IPS DF 19.7 (cell line): ENCODE measurements at regions not wholly inside any gene's neighbourhood (a gene's known extent, or its start where the extent isn't known, plus 50 kb on each side); places are given as distances from the start of the nearest gene placed in this dataset.
"Not testable (repeated sequence)": the region's sequence is repeated elsewhere in the genome, so short reads cannot be mapped to it uniquely, and the experiment has no call there.

Experiments used
- DNase-seq: peaks from one replicate; pipeline ENCODE4 v3.0.0-alpha.2; 2013; ENCODE audit warnings: low read depth, low spot score

DNA sequence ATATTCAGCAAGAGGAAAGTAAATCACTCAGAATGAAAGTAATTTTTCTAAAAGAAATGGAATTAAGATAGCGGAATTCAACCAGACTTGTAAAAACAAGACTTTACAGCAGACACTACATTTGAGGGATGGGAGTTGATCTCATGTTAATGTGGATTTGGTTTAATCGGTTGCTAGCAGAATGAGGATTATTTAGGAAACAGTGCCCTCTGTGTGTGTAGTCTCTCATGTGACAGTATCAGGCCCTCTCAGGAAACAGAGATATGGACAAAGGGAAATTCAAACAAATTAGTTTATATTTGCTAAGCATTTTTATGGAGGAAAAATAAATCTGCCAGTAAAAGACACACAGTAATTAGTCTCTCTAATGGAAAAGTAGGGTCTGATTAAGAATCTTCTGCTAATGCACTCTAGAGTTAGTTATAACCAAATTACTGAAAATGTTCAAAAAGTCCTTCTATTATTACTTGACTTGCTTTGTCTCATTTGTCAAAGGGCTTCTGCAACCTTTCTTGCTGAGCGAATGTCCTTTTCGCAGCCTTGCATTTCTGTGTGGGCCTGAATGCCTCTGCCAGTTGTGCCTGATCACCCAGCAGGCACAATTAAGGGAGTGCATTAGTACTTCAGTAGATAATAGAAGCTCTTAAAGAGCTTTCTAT, 1282.3 kb upstream of the TENM3 start:
- DNase-seq: no peak

DNA sequence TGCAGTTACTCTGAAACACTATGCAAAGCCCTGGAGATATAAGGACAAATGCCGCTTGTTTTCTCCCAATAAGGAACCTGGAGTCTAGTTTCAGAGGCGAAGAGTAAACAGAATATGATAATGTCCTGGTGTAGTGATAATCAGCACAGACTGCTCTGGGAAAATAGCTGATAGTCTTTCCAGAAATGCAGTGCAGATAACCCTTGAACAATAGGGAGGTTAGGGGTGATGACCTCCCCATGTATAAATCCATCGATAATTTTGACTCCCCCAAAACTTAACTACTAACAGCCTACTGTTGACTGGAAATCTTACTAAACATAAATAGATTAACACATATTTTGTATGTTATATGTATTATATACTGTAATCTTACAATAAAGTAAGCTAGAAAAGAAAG, 1280.9 kb upstream of the TENM3 start:
- no peak for DNase-seq

DNA sequence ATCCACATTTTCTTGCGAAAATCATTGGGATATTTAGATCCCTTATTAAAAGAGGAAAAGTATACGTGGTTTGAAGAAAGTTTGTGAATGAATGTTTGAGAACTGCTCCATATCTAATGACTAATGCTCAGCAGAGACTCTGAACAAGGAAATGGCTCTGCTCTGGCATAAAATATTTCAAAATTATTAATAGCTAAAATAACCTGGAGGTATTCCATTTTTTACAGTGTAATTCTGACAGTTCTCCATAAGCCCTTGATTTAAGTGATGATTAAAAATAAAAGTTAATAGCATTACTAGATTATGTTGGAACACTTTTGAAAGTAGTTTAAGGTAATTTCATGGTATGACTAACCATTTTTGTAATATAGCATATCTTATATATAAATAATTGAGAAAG, 1276.9 kb upstream of the TENM3 start:
- no peak for DNase-seq

DNA sequence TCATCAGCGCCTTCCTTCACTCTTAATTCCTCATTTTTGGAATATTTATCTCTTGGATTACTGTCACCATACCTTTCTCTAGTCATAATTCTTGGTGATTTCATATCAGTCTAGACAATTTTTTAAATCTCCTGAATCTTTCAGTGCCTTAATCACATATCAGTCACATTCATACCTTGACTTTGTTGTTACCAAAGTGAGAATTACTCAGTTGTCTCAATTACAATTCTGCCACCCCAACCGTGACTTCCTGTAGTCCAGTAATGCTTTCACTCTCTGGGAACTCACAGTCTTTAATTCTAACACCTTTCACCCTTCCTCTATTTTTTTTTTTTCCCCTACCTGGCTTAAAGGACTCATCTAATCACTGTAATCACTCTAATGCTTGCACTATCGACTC, 1275.3 kb upstream of the TENM3 start:
- DNase-seq: no peak

DNA sequence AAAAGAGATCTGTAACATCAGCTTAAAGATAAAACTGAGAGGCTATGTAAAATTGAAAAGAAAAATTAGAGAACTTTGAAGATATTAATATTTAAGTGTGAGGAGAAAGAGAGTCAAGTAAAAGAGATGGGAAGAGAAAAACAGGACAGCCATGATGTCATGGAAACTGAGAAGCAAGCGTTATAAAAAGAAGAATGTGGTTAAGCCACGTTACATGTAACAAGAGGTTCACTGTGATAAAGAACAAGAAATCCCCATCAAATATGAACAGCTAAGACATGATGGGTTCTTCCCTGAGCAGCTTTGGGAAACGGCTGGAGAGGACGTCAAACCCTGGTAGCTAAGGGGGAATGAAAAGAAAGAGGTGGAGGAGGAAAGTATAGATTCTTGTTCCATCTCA, 1269.3 kb upstream of the TENM3 start:
- DNase-seq: no peak

DNA sequence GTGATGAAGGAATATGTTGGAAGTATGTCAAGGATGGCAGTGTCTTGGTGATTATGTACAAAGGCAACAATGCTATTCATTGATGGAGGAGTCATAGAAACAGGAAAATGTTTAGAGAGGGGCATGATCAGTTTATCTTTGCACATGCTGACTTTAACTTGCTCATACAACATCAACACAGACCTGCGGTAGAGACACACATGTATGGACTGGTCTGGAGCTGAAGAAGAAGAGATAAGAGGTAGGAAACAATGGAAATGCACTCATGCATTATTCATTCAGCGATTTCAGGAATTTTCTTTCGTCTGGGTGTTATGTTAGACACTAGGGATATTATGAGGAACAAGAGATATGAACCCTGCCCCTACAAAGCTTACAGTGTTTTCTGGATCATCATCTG, 1252.3 kb upstream of the TENM3 start:
- no peak for DNase-seq

DNA sequence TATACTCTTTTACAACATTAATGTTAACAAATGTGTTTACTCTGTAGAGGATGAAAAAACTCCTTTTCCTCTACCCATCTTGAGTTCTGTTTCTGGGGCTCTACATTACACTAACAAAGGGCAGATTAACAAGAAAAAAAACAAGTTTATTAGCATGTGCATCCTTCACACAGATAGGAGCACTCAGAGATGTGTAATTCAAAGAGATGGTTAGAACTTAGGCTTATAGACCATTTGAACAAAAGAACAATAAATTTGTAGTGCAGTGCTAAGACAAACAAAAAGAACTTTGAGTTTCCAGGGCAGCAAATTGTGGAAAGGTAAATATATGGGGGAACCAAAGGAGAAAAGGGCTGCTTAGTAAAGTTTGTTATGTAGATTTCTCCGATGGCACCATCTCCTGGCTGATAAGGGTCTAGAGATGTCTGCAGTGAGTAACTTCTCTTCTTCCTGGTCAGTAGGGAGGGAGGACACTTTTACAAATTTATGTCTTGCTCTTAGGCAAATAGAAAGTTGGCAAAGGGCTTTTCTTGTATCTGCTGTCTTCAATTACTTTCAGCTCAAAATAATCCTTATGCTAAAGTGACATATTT, 1249.9 kb upstream of the TENM3 start:
- DNase-seq: no peak

DNA sequence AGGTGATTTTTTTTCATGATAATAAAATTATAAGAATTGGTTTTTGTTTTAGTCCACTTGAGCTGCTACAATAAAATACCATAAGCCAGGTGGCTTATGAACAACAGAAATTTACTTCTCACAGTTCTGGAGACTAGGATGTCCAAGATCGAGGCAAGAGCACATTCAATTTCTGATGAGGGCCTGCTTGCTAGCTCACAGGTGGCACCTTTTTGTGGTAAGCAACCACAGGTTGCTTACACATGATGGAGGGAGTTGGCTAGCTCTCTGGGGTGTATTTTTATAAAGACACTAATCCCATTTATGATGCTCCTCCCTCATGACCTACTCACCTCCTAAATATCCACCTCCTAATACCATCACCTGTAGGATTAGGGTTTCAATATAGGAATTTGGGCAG, 1248.5 kb upstream of the TENM3 start:
- DNase-seq: no peak

DNA sequence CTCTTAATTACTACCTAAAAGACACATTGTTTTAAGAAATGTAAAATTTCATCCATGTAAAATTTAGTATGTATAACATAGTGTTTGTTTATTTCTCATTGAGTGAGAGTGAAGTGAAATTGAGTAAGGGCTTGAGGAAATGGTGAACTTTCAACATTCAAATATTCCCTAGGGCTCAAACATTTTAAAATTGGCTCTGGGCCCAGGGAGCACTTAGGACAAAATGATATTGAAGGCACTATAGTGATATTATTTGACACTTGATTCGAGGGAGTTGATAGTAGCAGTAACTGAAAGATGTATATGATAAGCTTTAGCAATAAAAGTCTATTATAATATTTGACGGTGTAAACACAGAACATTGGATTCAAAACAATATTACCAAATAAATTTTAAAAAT, 1244.0 kb upstream of the TENM3 start:
- no peak for DNase-seq

DNA sequence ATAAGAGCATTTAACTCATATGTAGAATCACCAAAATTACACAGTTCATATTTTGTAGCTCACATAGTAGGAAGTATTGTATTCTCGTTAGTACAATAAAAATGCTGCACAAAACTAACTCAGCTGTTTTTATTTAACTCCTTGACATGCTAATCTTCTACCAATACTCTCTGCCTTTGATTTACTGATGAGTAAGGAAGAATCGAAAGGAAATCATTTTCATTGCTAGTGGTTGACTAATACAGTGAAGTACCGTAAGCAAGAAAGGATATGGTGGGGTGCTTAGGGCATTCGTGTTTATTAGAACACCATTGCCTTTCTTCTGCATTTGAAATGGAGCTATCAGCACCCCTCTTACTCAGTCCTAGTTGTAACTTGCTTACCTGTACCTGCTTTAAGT, 1239.1 kb upstream of the TENM3 start:
- DNase-seq: no peak

DNA sequence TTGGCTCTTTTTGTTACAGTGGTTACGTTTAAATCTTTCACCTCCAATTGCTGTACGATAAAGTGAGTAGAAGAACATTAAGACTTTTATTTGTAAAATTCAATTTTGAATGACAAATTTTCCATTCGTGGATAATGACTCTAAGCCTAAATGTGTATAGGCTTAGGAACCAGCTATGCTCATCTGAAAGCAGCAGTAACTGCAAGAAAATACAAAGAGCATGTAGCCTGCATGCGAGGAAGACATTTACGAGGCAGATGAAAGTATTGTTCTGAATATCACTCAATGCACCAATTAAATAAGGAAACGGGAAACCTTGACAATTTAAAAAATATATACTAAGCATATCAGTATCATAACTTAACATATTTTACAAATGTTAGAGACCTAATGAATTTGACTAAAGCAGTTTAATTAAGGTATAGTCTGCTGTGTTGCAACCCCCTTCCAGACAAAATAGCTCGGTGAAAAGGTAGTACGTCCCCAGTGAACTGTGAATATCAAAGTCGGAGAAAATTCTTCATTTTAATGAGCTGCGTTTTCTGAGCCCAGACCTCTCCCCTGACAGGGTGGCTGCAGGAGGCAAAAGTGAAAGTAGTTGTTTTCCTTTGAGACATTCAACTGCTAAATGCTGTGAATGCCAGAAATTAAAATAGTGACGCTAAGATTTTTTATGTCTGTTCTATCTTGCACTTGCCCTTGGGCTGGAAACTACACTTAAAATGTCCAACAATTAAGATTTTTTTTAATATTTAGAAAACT, 1236.5 kb upstream of the TENM3 start:
- no peak for DNase-seq

DNA sequence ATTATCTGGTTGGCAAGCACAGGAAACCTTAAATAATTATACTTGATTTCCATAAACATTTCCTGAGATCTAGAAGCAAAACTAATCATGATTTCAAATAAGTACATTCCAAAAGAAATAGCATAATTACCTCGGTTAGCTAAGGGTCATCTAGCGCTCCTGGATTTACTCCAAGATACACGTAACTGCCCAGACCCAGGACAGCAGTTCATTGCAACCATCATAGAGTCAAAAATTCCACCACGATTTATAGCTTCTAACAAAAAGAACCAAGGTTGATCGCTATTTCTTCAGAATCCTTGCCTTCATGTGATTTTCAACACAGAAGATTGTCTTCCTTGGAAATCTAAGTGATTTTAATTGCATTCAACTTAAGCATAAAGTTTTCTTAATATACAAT, 1235.5 kb upstream of the TENM3 start:
- DNase-seq: no peak

DNA sequence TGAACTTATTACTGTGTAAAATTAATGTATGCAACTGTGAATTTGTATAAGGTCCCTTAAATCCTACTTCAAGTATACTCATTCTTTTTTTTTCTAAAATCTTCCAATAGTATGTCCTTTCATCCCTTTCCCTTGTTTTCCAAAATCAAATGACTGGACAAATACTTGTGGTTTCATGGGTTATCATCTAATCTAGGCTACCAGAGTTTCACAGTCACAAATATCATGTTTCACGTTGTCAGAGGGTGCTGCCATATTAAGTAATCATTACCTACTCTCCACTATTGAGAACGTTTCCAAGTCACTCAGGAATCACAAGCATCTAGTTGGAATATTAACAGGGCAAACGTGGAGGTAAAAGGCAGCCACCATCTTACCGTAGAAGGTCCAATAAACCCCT, 1235.0 kb upstream of the TENM3 start:
- DNase-seq: no peak

DNA sequence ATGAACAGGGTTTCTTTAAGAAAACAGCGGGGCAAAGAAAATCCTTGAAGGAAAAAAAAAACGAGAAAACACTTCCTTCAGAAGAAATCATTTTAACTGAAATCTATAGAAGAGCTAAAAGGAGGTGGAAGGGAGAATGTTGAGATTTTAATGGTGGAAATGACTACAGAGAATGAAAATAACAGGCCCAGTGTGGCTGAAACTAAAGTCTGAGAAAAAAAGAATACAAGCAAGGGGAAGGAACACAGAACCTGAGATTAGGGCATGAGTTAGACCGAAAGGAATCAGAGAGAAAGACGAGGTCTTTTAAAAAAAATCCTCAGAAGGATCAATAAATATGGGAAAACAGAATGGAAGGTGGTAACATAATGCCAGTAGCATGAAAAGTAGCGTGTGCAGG, 1230.0 kb upstream of the TENM3 start:
- no peak for DNase-seq

DNA sequence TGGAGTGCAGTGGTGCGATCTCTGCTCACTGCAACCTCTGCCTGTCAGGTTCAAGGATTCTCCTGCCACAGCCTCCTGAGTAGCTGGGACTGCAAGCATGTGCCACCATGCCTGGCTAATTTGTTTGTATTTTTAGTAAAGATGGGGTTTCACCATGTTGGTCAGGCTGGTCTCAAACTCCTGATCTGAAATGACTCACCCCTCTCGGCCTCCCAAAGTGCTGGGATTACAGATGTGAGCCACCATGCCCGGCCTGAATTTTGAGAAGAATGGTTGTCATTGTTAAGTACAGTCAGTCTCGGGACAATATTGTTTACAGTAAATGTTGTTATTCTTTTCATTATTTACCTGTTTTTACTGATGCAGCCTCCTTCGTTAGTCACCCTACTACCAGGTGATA, 1226.2 kb upstream of the TENM3 start:
- DNase-seq: no peak

DNA sequence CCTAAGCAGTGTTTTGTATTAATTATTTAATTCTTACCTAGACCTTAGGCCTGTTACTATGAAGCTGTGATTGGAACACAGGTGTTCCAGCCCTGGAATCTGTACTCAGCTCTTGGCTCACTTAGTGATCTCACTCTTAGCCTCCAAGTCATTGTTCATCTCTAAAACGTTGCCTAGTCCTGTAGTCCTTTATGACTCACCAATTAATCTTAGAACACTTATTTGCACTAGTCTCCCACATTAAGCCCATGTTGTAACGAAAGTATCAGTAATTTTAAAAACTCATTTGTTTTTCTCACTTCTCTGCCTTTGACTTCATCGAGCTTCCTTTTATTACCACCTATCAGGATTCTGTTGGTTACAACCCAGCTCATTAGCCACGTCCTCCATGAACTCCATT, 1224.7 kb upstream of the TENM3 start:
- DNase-seq: no peak

DNA sequence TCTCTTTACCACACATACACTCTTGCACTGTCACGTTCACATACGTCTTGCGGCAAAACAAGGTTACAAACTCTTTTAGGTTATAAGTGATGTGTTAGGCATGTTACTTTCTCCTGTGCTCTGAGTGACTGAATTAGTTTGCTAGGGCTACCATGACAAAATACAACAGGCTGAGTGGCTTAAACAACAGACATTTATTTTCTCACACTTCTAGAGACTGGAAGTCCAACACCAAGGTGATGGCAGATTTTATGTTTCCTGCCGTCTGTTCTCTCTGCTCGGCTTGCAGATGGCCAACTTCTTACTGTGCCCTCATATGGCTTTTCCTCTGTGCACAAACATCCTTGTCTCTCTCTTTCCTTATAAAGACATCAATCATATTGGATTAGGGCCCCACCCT, 1224.3 kb upstream of the TENM3 start:
- no peak for DNase-seq

DNA sequence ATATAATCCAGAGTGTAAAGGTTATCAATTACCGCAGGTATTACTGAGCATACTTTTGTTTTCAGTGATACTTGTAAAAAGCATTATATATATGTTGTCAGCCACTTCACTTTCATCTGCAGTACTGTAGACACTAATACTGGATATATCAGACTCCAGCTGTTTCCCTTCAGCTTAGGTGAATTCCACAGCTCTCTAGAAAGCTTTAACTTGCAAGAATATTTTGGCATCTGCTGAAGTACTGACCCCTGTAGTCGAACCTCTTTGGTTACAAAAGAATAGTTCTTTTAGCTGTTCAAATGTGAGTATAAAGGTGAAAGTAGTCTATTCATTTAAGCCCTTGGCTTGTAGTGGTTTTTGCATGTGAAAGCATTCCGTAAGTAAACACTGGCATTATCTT, 1222.7 kb upstream of the TENM3 start:
- DNase-seq: no peak

DNA sequence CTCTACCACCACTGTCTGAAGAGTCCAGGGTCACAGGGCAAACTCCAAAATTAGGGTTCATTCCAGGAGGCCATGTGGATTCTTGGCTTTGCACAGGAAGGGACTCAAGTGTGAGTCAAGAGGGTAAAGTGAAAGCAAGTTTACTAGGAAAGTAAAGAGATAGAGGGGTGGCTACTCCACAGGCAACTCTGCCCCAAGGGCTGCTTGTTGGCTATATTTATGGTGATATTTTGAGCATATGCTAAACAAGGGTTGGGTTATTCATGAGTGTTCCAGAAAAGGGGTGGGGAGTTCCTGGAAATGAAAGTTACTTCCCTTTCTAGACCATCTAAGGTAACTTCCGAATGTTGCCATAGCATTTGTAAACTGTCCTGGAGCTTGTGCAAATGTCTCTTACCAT, 1222.0 kb upstream of the TENM3 start:
- DNase-seq: no peak

DNA sequence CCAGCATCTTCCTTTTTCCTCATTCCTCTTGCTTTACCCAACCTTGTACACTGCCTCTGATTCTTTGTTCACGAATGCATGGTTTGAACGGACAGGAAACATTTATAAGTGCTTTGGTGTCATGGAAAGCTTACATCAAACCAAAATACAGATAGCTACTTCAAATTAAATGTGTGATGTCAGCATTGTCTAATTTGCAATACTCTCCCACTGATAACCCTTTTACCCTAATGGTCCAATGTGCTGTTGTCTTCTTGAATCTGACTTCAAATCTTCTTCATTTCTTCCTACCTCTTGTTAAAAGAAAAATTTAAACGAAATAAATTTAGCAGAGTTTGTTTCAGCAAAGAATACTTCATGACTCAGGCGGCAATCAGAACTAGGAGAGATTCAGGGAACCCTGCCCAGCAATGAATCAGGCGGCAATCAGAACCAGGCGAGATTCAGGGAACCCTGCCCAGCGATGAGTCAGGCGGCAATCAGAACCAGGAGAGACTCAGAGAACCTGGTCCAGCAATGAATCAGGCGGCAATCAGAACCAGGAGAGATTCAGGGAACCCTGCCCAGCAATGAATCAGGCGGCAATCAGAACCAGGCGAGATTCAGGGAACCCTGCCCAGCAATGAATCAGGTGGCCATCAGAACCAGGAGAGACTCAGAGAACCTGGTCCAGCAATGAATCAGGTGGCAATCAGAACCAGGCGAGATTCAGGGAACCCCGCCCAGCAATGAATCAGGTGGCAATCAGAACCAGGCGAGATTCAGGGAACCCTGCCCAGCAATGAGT, 1212.9 kb upstream of the TENM3 start:
- DNase-seq: not testable (repeated sequence)

DNA sequence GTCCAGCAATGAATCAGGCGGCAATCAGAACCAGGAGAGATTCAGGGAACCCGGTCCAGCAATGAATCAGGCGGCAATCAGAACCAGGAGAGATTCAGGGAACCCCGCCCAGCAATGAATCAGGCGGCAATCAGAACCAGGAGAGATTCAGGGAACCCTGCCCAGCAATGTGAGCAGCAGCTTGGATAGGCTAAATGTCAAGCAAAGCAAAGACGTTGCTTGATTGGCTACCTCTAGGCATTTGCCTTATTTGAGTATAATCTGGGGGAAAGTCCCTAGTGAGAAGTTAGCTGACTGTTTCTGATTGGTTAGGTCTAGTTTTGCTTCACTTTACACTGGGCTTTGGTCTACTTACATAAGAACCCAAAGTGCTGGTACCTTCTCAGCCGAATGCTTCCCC, 1212.2 kb upstream of the TENM3 start:
- no peak for DNase-seq

DNA sequence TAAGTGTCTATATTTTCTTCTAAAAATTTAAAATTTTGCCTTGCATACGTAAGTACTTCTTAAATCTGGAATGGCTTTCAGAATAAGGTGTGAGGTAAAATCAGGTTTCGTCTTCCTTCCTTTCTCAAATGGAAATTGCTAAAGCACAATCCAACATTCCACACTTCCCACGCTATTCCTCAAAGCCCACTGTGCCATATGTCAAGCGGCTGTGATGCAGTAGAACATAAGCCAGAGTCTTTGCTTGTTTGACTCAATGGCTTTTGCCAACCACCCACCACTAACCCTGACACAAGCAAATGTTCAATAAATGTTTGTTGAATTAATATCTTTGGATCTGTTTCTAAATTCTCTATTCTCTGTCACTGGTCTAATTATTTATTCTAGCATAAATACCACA, 1199.7 kb upstream of the TENM3 start:
- DNase-seq: no peak

DNA sequence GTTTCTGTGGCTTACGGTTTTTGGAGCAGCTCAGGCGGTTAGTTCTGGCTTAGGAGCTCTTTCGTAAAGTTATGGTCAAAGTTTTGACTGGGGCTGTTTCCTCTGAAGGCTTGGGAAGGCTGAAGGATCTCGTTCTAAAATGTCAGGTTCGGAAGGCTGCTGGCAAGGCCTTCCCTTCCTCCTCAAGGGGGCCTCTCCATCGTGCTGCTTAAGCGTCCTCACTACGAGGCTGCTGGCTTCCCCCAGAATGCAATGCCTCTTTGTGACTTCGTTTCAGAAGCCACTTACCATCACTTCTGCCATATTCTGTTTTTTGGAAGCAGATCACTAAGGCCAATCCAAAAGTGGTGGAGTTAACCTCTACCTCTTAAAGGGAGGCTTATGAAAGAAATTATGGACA, 1196.4 kb upstream of the TENM3 start:
- peak; percentile 5 for DNase-seq
